ENCODE measurements at regions not wholly inside any gene's neighbourhood (a gene's known extent, or its start where the extent isn't known, plus 50 kb on each side); places are given as distances from the start of the nearest gene placed in this dataset.

DNA sequence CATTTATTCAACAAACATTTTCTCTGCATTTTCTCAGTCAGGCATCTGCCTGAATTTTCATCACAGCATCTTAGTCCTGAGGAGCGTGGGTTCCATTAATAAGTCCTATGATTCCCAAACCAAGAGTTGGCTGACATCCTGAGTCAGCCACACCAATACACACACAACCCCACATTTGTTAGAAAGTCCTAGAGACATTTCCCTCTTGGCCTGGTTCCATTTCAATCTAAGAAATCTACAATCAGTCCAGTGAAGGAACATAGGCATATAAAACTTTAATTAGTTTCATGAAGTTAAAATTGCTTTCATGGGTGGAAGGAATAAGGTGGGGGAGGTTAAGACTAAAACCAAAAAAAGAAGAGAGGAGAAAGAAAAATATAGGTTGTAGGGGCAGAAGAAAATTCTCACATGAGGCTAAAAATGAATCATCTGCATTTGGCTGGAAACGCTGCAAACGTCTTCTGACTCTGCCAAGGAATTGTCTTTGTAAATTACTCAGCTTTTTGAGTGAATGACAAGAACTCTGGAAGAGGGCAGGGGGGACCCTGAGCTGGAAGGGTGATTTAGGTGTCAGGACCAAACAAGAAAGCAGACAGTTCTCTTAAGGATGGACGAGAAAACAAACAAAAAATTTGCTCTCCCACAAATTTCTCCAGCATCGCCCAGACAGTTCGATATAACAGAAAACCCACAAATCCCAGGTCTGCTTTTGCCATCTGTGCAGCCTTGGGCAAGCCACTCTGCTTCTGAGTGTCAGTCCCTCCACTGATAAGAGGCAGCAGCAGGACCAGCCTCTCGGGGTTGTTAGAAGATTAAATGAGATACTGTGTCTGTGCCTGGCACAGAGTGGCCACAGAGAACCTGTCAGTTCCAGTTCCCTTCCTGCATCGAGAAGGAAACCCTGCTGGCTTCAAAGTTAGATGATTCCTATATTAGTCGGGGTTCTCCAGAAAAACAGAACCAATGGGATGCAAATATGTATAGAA is 289.7 kb downstream of the CDK5RAP2 start:
- no peak for DNase-seq

DNA sequence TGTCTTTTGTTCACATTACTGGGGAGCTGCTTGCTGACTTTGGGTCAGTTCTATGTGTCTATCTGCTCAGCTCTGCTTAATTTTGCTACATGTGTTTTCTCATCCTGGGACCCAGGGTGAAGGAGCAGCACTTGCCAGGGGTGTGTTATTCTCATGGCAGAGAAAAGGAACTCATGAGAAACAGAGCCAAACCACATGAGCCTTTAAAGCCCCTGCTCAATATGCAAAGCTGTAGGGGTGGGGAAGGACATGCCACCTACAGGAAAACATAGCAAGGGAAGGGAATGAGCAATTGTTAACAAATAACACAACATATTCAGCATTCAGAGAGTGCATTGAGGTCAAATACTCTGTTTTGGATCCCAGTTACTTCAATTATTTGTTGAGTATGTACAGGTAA is 290.9 kb downstream of the CDK5RAP2 start:
- DNase-seq: no peak

DNA sequence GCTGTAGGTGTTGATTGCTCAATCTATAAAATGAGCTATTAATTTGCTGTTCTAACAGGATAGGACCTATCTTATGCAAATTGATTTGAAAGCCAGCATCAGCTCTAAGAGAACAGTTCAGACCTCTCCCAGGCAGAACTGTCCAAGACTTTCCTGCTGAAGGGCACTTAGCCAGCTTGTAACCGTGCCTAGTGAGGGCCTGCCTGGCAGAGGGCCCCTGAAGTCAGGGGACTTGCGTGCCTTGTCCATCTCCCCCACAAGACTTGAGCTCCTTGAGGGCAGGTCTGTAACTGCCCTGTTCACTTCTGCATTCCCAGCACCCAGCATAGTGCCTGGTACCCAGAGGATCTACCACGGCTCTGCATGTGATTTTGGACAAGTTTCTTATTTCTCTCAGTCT is 293.4 kb downstream of the CDK5RAP2 start:
- DNase-seq: no peak

DNA sequence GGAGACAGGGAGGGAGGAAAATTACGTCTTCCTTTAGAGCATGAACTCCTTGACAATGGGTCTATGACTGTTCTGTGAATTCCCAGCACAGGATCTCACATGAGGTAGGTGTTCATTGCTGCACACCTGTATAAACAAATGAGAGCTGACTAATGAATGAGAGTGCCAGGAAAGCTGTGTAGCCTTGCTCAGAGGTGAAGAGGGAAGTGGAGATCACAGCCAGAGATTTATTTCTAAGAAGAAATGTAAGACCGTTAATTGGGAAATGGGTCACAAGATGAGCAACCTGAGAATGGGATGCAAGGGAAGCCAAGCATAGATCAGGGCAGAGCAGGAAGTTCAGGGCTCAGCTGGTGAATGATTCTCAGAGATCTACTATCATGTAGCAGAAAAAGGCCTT is 295.1 kb downstream of the CDK5RAP2 start:
- no peak for DNase-seq

- DNase-seq: no peak
These were observed 298.3 kb downstream of the CDK5RAP2 start for GRCh38 chr9:120281665-120282064.

DNA sequence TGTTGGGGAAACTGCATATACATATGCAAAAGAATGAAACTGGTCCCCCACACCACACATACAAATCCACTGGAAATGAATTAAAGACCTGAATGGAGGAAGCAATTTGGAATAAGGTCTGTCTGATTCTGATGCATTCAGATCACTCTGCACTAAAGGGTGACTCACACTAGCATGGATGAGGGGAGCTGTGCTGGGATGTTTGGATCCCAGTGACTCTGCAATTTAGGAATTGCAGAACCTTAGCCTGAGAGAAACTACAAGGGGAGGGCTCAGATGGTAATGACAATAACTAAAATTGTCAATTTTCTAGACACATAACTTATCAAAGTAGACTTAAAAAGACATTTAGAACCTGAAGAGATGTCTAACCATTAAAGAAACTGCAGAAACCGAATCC is 312.0 kb downstream of the CDK5RAP2 start:
- DNase-seq: no peak

GRCh38 chr9:120265791-120266190 is 314.2 kb downstream of the CDK5RAP2 start:
- no peak for DNase-seq

DNA sequence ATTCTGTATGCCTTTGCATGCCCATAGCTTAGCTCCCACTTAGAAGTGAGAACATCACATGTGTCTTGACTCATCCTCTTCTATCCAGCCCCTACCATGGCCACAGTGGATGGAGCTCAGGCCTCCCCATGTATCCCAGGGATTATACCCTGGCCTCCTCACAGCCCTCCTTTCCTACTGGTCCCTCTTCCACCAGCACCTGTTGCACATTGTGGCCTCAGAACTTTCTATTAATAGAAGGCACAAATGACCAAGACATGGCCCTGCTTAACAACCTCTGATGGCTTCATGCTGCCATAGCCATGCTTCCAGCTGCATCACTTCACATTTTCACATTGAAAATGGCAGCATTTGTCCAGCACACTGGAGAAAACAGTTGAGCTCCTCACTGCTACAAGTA is 315.4 kb downstream of the CDK5RAP2 start:
- no peak for DNase-seq

- no peak for DNase-seq
These were observed 316.1 kb downstream of the CDK5RAP2 start for GRCh38 chr9:120263836-120264235.

DNA sequence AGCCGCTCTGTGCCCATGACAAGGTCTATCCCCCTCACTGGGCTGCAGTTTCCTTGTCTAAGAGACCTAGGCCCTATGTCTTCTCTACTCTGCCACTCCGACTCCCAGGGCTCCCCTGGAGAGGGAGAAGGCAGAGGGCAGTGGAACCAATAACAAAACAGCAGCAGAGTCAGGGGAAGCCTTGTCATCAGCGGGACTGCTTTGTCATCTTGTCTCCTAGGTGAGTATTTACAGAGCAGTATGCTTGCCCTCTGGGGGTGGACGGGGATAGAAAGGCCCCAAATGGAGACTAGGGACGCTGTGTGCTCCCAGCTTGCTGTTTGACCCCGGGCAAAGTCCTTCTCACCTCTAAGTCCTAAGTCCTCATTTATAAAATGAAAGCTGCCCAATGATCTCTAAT is 318.5 kb downstream of the CDK5RAP2 start:
- DNase-seq: no peak

DNA sequence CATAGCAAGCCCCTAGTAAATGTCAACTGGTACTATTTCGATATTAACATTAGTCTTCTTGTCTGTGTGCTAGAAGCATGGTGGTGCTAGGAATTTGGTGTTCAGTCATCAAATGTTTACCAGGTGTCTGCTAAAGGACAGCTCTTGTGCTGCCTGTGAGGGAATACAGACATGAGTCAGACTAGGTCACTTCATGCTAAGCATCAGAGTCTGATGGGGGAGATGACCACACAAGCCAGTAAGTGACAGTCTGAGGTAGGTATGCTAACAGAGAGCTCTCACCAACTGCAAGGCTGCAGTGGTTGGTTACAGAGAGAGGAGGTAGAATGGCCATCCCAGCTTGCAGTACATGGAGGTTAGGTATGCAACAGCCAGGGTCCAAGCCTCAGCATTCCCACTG is 320.9 kb downstream of the CDK5RAP2 start:
- DNase-seq: no peak

GRCh38 chr9:120258096-120258495 is 321.9 kb downstream of the CDK5RAP2 start:
- peak; percentile 3 for DNase-seq

DNA sequence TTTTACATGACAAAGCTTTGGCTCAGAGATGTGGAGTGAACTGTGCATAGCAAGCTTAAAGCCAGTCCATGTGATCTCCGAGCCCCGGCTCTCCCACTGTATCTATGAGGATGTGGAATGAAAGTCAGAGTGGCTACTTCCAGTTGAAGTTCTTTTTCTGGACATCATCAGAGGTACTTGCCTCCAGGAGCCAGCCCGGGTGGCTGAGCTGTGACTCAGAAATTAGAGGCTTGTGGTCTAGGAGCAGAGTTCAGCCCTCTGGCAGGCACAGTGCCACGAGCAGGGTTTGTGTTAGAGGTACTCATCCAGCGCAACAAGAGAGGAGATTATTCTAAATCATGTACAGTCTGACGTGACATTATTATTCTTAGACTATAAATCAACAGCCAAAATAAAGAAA is 322.5 kb downstream of the CDK5RAP2 start:
- DNase-seq: peak; percentile 7

DNA sequence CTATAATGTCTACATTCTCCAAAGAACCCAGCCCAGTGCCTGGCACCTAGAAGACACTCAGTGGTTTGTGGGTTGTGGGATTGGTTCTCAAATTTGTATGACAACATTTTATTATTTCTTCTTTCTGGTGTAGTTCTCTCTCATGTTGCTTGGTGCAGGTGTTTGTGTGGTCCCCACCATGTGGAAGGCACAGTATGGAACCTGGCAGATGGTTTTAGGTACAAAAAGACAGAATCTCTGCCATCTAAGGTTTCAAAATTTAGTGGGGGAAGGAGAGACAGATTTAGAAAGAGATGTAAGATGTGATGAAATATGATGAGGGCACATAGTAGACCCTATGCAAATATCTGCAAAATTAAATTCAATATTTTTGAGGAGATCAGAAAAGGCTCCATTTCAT is 323.8 kb downstream of the CDK5RAP2 start:
- no peak for DNase-seq

GRCh38 chr9:120252248-120252647 is 327.7 kb downstream of the CDK5RAP2 start:
- no peak for DNase-seq

DNA sequence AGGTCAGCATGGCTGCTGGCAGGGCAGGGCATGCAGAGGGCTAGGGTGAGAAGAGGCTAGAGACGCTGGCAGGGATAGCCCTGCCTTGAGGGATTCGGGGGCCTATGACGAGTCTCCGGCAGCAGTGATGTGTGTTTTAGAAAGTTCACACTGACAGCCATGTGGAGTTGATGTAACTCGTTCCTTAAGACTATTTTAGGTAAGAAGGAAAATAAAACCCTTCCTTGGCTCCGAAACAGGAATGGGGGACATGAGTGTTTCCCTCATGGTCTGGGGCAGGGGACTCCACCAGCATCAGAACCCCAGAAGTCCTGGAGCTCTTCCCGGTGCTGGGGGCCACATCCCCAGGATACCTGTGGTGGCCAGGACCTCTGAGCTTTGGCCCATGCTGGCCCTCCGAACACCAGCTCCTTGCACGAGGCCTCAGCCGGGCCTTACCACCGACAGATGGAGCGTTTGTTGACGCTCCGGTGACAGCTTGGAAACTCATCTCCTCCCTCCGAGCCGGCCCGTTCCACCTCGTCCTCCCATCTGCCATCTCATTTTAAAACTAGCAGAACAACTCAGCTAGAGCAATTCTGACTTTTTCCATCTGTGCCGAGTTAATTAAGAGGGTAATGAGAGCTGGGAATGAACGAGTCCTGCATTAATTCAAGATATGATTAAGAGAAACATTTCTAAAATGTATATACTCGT is 337.7 kb downstream of the CDK5RAP2 start:
- DNase-seq: no peak

DNA sequence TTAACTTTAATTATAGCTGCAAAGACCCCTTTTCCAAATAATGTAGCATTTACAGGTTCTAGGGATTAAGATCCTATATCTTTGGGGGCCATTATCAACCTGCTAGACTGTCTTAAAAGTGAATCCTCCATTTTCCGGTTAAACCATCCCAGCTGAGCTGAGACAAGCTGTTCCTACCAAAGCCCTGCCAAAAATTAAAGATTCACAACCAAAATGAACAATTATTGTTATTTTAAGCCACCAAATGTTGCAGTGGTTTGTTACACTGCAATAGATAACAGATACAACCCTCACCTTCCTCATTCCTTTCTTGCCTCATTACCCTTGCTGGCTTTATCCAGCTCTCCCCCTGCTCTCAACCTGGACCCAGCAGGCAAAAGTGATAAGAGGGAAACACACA is 343.4 kb downstream of the CDK5RAP2 start:
- no peak for DNase-seq

DNA sequence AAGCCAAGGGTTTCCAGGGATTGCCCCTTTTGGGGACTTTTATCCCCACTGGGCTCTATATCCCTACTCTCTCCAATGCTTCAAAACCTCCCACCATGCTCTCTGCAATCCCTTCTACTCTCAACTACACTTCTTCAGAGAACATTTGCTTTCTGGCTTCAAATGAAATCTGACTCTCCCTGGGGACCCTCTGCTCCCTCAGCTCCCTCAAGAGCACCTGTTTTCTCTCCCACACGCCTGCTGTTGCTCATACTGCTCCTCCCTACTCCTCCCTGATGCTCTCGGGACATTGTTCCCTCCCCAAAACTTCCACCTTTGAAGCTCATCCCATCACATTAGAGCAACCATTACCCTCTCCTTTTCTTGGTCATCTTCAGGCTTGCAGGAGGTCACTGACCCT is 344.9 kb downstream of the CDK5RAP2 start:
- DNase-seq: no peak

- no peak for DNase-seq
These were observed 349.7 kb downstream of the CDK5RAP2 start for GRCh38 chr9:120230227-120230626.

GRCh38 chr9:120221844-120222243 is 358.1 kb downstream of the CDK5RAP2 start:
- DNase-seq: no peak

GRCh38 chr9:120214332-120214731 is 365.6 kb downstream of the CDK5RAP2 start:
- no peak for DNase-seq

DNA sequence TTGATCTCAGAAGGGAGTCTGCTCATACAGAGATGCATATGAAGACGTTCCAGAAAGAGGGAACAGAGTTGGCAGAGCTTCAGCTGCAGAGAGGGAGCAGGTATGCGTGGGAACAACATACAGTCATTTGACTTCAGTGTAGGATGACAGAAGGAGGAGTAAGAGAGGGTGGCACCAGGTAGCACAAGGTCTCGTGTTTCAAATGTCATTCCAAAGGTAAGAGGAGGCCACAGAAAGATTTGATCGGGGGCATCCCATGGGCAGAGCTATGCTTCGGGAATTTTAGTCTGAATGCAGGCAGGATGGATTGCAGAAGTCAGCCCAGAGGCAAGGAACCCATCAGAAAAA is 367.1 kb downstream of the CDK5RAP2 start:
- no peak for DNase-seq

DNA sequence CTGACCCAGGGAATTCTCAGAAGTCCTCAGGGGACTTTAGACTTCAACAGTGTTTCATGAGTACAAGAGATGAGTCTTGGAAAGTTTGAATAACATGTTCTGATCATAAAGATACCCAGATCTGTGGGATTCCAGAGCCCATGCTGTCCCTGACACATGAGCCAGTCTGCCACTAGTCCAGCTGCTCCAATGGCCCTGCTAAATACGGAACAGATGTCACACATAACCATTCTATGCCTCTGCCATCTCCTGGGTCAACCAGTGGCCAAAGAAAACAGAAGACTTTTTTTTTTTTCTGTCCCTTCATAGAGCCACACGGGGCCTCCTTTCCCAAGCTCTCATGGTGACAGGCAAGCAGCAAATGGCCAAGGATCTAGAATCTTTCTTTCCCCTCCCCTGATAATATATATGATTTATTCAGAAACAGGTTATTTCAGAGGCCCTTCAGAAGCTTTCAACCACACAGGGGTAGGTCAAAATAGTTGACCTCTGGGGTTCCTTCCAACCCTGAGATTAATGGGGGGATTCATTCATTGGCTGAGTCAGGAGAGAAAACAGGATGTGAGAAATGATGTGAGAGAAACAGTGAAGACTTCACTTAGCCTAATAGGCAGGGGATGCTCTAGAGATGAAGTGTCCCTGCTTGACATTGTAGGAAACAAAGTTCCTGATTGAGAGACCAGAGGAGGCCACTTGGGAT is 367.7 kb downstream of the CDK5RAP2 start:
- no peak for DNase-seq

DNA sequence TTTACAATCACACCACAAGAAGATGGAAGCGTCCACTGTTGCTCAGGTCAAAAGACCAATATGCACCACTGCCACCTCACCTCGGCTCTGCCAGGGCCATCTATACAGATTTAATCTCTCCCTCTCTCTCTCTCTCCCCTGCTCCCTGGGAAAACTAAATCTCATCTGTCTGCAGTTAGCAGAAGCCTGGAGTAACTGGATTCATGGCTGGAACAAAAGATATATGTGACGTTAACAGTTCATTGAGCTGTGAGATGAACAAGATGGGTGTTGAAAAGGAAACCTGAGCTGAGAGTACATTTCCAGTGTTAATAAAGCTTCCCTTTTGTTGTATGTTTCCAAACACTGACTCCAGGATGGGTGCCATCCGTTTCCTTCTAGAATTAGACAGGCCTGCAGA is 369.7 kb downstream of the CDK5RAP2 start:
- no peak for DNase-seq

All from fibroblast of skin of right quadriceps (primary cell).